Progenitor cell of endocrine pancreas (in vitro differentiated cells): ENCODE measurements at regions not wholly inside any gene's neighbourhood (a gene's known extent, or its start where the extent isn't known, plus 50 kb on each side); places are given as distances from the start of the nearest gene placed in this dataset.

Experiments
- DNase-seq: peaks from one replicate; pipeline ENCODE4 v3.0.0; 2021; ENCODE audit warnings: low spot score; ENCODE audit not compliant: unreplicated experiment
- H3K27ac Mint-ChIP-seq: 2 replicates; pipeline ENCODE4 v1.8.0; 2021; ENCODE audit warnings: mild to moderate bottlenecking, moderate library complexity, mixed read lengths
- H3K27me3 Mint-ChIP-seq: 2 replicates; pipeline ENCODE4 v1.8.0; 2021; ENCODE audit warnings: mixed read lengths
- H3K36me3 Mint-ChIP-seq: 2 replicates; pipeline ENCODE4 v1.8.0; 2022; ENCODE audit warnings: mixed read lengths; ENCODE audit not compliant: insufficient read depth
- H3K4me1 Mint-ChIP-seq: 2 replicates; pipeline ENCODE4 v1.8.0; 2021; ENCODE audit warnings: low read depth, mixed read lengths
- H3K4me3 Mint-ChIP-seq: 2 replicates; pipeline ENCODE4 v1.8.0; 2021; ENCODE audit warnings: low read depth, mild to moderate bottlenecking, moderate library complexity, mixed read lengths
- H3K9me3 Mint-ChIP-seq: 2 replicates; pipeline ENCODE4 v1.8.0; 2021; ENCODE audit warnings: low read depth, mixed read lengths
- TF ChIP-seq, protein P1 (sequence below): fragments of 200-600 bp; sonication (generic); IDR thresholded peaks from one replicate; pipeline ENCODE4 v1.5.0; 2021; ENCODE audit warnings: antibody characterized with exemption, mild to moderate bottlenecking; ENCODE audit not compliant: unreplicated experiment

- no peak overlapping the region for H3K4me3 Mint-ChIP-seq
- H3K9me3 Mint-ChIP-seq: no peaks in the 10 kb centered on the region
- no peak for DNase-seq
- peaks cover 38% of the 10 kb centered on the region for H3K4me1 Mint-ChIP-seq
- H3K27ac Mint-ChIP-seq: peak overlapping the region; percentile 25
- TF ChIP-seq, protein P1, sequence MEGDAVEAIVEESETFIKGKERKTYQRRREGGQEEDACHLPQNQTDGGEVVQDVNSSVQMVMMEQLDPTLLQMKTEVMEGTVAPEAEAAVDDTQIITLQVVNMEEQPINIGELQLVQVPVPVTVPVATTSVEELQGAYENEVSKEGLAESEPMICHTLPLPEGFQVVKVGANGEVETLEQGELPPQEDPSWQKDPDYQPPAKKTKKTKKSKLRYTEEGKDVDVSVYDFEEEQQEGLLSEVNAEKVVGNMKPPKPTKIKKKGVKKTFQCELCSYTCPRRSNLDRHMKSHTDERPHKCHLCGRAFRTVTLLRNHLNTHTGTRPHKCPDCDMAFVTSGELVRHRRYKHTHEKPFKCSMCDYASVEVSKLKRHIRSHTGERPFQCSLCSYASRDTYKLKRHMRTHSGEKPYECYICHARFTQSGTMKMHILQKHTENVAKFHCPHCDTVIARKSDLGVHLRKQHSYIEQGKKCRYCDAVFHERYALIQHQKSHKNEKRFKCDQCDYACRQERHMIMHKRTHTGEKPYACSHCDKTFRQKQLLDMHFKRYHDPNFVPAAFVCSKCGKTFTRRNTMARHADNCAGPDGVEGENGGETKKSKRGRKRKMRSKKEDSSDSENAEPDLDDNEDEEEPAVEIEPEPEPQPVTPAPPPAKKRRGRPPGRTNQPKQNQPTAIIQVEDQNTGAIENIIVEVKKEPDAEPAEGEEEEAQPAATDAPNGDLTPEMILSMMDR: no peak
- no peaks in the 10 kb centered on the region for H3K36me3 Mint-ChIP-seq
- H3K27me3 Mint-ChIP-seq: peaks cover 4% of the 10 kb centered on the region
These were observed 320.4 kb upstream of the CCL2 start for GRCh38 chr17:33934696-33935095.

DNA sequence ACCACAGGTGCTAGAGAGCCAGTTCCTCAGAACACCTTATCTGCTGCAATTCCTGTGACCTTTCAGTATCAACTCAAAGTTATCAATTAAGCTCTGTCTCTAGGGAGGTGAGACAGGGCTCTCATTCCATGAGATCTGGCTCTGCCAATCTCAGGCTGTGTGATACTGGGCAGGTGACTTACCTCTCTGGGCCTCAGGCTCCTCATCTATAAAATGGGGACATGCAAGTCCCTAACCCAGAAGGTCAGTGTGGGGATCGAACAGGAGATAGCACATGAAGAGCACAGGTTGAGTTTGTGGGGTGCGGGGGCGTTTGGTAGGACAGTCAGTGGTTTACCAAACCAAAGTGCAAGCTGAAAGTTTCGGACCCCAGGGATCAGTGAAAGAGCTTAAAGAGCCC, 319.3 kb upstream of the CCL2 start:
- Mint-ChIP-seq H3K4me1 (peaks cover 34% of the 10 kb centered on the region), H3K4me3 (no peak overlapping the region), H3K36me3 (no peaks in the 10 kb centered on the region), H3K9me3 (no peaks in the 10 kb centered on the region), H3K27ac (no peak overlapping the region), H3K27me3 (peaks cover 8% of the 10 kb centered on the region)
- TF ChIP-seq, protein P1: no peak
- no peak for DNase-seq

- H3K36me3 Mint-ChIP-seq: no peaks in the 10 kb centered on the region
- no peak for DNase-seq
- no peak overlapping the region for H3K4me3 Mint-ChIP-seq
- TF ChIP-seq, protein P1: no peak
- no peaks in the 10 kb centered on the region for H3K9me3 Mint-ChIP-seq
- H3K4me1 Mint-ChIP-seq: peaks cover 25% of the 10 kb centered on the region
- no peak overlapping the region for H3K27ac Mint-ChIP-seq
- peaks cover 10% of the 10 kb centered on the region for H3K27me3 Mint-ChIP-seq
These were observed 318.3 kb upstream of the CCL2 start for GRCh38 chr17:33936764-33937163.

- DNase-seq: no peak
- H3K27ac Mint-ChIP-seq: no peak overlapping the region
- TF ChIP-seq, protein P1: no peak
- H3K4me1 Mint-ChIP-seq: peaks cover 14% of the 10 kb centered on the region
- no peaks in the 10 kb centered on the region for H3K9me3 Mint-ChIP-seq
- H3K36me3 Mint-ChIP-seq: no peaks in the 10 kb centered on the region
- H3K4me3 Mint-ChIP-seq: no peak overlapping the region
- peaks cover 17% of the 10 kb centered on the region for H3K27me3 Mint-ChIP-seq
These were observed 315.1 kb upstream of the CCL2 start for GRCh38 chr17:33939959-33940358.

GRCh38 chr17:33940769-33941370, 314.2 kb upstream of the CCL2 start:
- TF ChIP-seq, protein P1: no peak
- Mint-ChIP-seq H3K9me3 (no peaks in the 10 kb centered on the region), H3K27ac (no peak overlapping the region), H3K36me3 (no peaks in the 10 kb centered on the region), H3K27me3 (peaks cover 21% of the 10 kb centered on the region), H3K4me1 (peaks cover 8% of the 10 kb centered on the region), H3K4me3 (no peak overlapping the region)
- DNase-seq: no peak
